Kidney (tissue), 13 donors: ENCODE measurements at regions not wholly inside any gene's neighbourhood (a gene's known extent, or its start where the extent isn't known, plus 50 kb on each side); places are given as distances from the start of the nearest gene placed in this dataset.

Experiments used
- DNase-seq, 5 donors: peaks; one replicate each; pipeline ENCODE4 v3.0.0-alpha.2; 2013 to 2020
- FAIRE-seq: peaks from 2 replicates; lab custom pipeline; 2012; peaks lifted over from hg19 to GRCh38; lab: Jason Lieb, UNC
- H3K27ac ChIP-seq, 2 donors: one replicate each; pipeline ENCODE4 v1.7.0; 2013; ENCODE audit warnings: low read depth in 2 of 2, low read length in 2 of 2, inconsistent platforms in 1 of 2
- H3K27me3 ChIP-seq: one replicate; pipeline ENCODE4 v1.7.1; 2013; ENCODE audit warnings: low read length, inconsistent platforms; ENCODE audit not compliant: control insufficient read depth, insufficient read depth
- H3K36me3 ChIP-seq, 3 donors: one replicate each; pipeline versions ENCODE4 v1.7.0 to v1.7.1; 2013; ENCODE audit warnings: low read length in 3 of 3, control low read depth in 1 of 3, inconsistent platforms in 1 of 3; ENCODE audit not compliant: insufficient read depth in 3 of 3, control insufficient read depth in 2 of 3
- H3K4me1 ChIP-seq, 3 donors: one replicate each; pipeline versions ENCODE4 v1.7.0 to v1.7.1; 2013; ENCODE audit warnings: low read length in 3 of 3, inconsistent platforms in 1 of 3, low read depth in 1 of 3; ENCODE audit not compliant: control insufficient read depth in 2 of 3, insufficient read depth in 2 of 3
- H3K4me3 ChIP-seq, 3 donors: one replicate each; pipeline versions ENCODE4 v1.7.0 to v1.8.1; 2013; ENCODE audit warnings: low read length in 3 of 3, control low read depth in 1 of 3, inconsistent platforms in 1 of 3
- H3K9ac ChIP-seq, 3 donors: one replicate each; pipeline versions ENCODE4 v1.7.0 to v1.7.1; 2013; ENCODE audit warnings: low read length in 3 of 3, control low read depth in 1 of 3, inconsistent platforms in 1 of 3
- H3K9me3 ChIP-seq, 3 donors: one replicate each; pipeline versions ENCODE4 v1.7.0 to v1.7.1; 2013; ENCODE audit warnings: low read length in 3 of 3, control low read depth in 1 of 3, inconsistent platforms in 1 of 3; ENCODE audit not compliant: control insufficient read depth in 2 of 3, insufficient read depth in 1 of 3
- CTCF ChIP-seq: IDR thresholded peaks from 3 replicates; pipeline ENCODE4 v1.5.1; 2012; ENCODE audit warnings: mild to moderate bottlenecking, moderate library complexity, borderline replicate concordance; ENCODE audit not compliant: insufficient read depth; ENCODE audit errors: extremely low read depth
- intact Hi-C: fragments of 100-400 bp; cut with DNase I; formaldehyde crosslinking; loops from one replicate; pipeline ENCODE4 v1.11.1; 2022
- donor health status: control.
- donor health status: control.
- donor health status: control.
- donor health status: control.
- donor health status: control.
- donor health status: DM: yes; HTN: yes; CAD: no.
- donor health status: Normal renal cell carcinoma (clear cell type).

- Histone ChIP-seq H3K36me3 (no peaks in the 10 kb centered on the region), H3K27me3 (no peaks in the 10 kb centered on the region), H3K9ac (no peak overlapping the region), H3K4me3 (no peak overlapping the region), H3K27ac (no peak overlapping the region), H3K9me3 (no peaks in the 10 kb centered on the region), H3K4me1 (no peaks in the 10 kb centered on the region)
- intact Hi-C loops: no loop called here
- DNase-seq: no peak
- no peak for FAIRE-seq
- TF ChIP-seq CTCF: no peak
Measured at GRCh38 chr5:121516997-121517396, 334.7 kb upstream of the FTMT start.

GRCh38 chr5:121525706-121526105 lies 326.0 kb upstream of the FTMT start:
- no peak for TF ChIP-seq CTCF
- Histone ChIP-seq H3K4me3 (no peak overlapping the region), H3K9ac (no peak overlapping the region), H3K36me3 (no peaks in the 10 kb centered on the region), H3K27ac (no peak overlapping the region), H3K4me1 (no peaks in the 10 kb centered on the region), H3K9me3 (no peaks in the 10 kb centered on the region), H3K27me3 (no peaks in the 10 kb centered on the region)
- DNase-seq (no peak), FAIRE-seq (no peak)
- intact Hi-C loops: no loop called here

GRCh38 chr5:121526908-121527307 lies 324.8 kb upstream of the FTMT start:
- no peak for TF ChIP-seq CTCF

GRCh38 chr5:121533814-121534213 lies 317.9 kb upstream of the FTMT start:
- DNase-seq (no peak), FAIRE-seq (no peak)
- Histone ChIP-seq H3K27ac (no peak overlapping the region), H3K9me3 (no peaks in the 10 kb centered on the region), H3K36me3 (no peaks in the 10 kb centered on the region), H3K9ac (no peak overlapping the region), H3K27me3 (no peaks in the 10 kb centered on the region), H3K4me3 (no peak overlapping the region), H3K4me1 (no peaks in the 10 kb centered on the region)
- TF ChIP-seq CTCF: no peak
- intact Hi-C loops: no loop called here

More at GRCh38 chr5:121526908-121527307, 324.8 kb upstream of the FTMT start:
- DNase-seq: no peak
- intact Hi-C loops: no loop called here
- H3K4me1 ChIP-seq: no peaks in the 10 kb centered on the region
- no peaks in the 10 kb centered on the region for H3K9me3 ChIP-seq
- FAIRE-seq: no peak
- H3K27ac ChIP-seq: no peak overlapping the region
- H3K9ac ChIP-seq: no peak overlapping the region
- H3K27me3 ChIP-seq: no peaks in the 10 kb centered on the region
- H3K4me3 ChIP-seq: no peak overlapping the region
- no peaks in the 10 kb centered on the region for H3K36me3 ChIP-seq
